GM18951 (cell line): ENCODE measurements at regions not wholly inside any gene's neighbourhood (a gene's known extent, or its start where the extent isn't known, plus 50 kb on each side); places are given as distances from the start of the nearest gene placed in this dataset.

Experiments used
- POLR2A ChIP-seq: IDR thresholded peaks from 4 replicates; pipeline ENCODE4 v1.6.1; 2011; ENCODE audit warnings: mild to moderate bottlenecking; ENCODE audit not compliant: insufficient read length, insufficient read depth; ENCODE audit errors: extremely low read depth
- in situ Hi-C: fragments of 300-500 bp; cut with MboI; formaldehyde crosslinking; loops from one replicate; pipeline ENCODE4 v1.12.0; 2022; ENCODE audit warnings: low sequenced_read_pairs, mixed read lengths, inconsistent platforms; ENCODE audit not compliant: unreplicated experiment

GRCh38 chr6:168956884-168957730, 296.5 kb downstream of the THBS2 start:
- in situ Hi-C loops: no loop called here

GRCh38 chr6:168956141-168956838, 297.4 kb downstream of the THBS2 start:
- in situ Hi-C loops: no loop called here
- no peak for TF ChIP-seq POLR2A

More at GRCh38 chr6:168956884-168957730, 296.5 kb downstream of the THBS2 start:
- no peak for TF ChIP-seq POLR2A

- in situ Hi-C loops: no loop called here
- TF ChIP-seq POLR2A: no peak
These were observed 300.2 kb downstream of the THBS2 start for GRCh38 chr6:168953461-168953860.

GRCh38 chr6:168951217-168951616, 302.4 kb downstream of the THBS2 start:
- TF ChIP-seq POLR2A: no peak
- in situ Hi-C loops: no loop called here

- in situ Hi-C loops: no loop called here
- TF ChIP-seq POLR2A: no peak
These were observed 302.8 kb downstream of the THBS2 start for GRCh38 chr6:168950858-168951214.

- in situ Hi-C loops: no loop called here
- no peak for TF ChIP-seq POLR2A
These were observed 303.4 kb downstream of the THBS2 start for GRCh38 chr6:168949981-168950857.

GRCh38 chr6:168948990-168949531, 304.6 kb downstream of the THBS2 start:
- TF ChIP-seq POLR2A: no peak
- in situ Hi-C loops: no loop called here

- in situ Hi-C loops: no loop called here
These were observed 305.6 kb downstream of the THBS2 start for GRCh38 chr6:168948002-168948401.

GRCh38 chr6:168943231-168943905, 310.3 kb downstream of the THBS2 start:
- in situ Hi-C loops: no loop called here

More at GRCh38 chr6:168948002-168948401, 305.6 kb downstream of the THBS2 start:
- TF ChIP-seq POLR2A: no peak

GRCh38 chr6:168942646-168943045, 311.0 kb downstream of the THBS2 start:
- no peak for TF ChIP-seq POLR2A
- in situ Hi-C loops: no loop called here

More at GRCh38 chr6:168943231-168943905, 310.3 kb downstream of the THBS2 start:
- TF ChIP-seq POLR2A: no peak

- TF ChIP-seq POLR2A: no peak
These were observed 312.6 kb downstream of the THBS2 start for GRCh38 chr6:168941036-168941435.

GRCh38 chr6:168939796-168940195, 313.9 kb downstream of the THBS2 start:
- TF ChIP-seq POLR2A: no peak
- in situ Hi-C loops: no loop called here

More at GRCh38 chr6:168941036-168941435, 312.6 kb downstream of the THBS2 start:
- in situ Hi-C loops: no loop called here

GRCh38 chr6:168939041-168939440, 314.6 kb downstream of the THBS2 start:
- TF ChIP-seq POLR2A: no peak
- in situ Hi-C loops: no loop called here

- no peak for TF ChIP-seq POLR2A
These were observed 315.1 kb downstream of the THBS2 start for GRCh38 chr6:168938546-168938945.

More at GRCh38 chr6:168938546-168938945, 315.1 kb downstream of the THBS2 start:
- in situ Hi-C loops: no loop called here
